LNCAP (cell line): ENCODE measurements at regions not wholly inside any gene's neighbourhood (a gene's known extent, or its start where the extent isn't known, plus 50 kb on each side); places are given as distances from the start of the nearest gene placed in this dataset.

ENCODE experiments used
- TF ChIP-seq, protein P1 (sequence below): fragments of 450-650 bp; IDR thresholded peaks from 2 replicates; pipeline ENCODE4 v1.5.1; 2017; ENCODE audit warnings: mild to moderate bottlenecking

DNA sequence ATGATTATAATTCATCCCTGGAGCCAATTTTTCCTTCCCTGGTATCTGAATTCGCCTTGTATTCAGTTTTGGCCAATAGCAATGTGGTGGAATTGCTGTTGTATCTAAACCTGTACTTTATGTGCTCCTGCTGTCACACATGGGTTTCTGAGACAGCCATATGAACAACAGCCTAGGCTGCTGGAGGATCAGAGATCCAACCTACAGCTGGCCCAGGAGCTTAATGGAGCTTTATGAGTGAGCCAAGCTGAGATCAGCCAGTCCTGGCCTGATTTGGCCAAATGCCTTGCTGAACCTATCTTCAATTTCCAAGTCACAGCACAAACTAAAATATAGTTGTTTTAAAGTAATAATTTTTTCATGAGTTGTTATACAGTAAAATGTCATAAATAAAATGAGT, 1071.5 kb downstream of the PCDH7 start:
- TF ChIP-seq, protein P1, sequence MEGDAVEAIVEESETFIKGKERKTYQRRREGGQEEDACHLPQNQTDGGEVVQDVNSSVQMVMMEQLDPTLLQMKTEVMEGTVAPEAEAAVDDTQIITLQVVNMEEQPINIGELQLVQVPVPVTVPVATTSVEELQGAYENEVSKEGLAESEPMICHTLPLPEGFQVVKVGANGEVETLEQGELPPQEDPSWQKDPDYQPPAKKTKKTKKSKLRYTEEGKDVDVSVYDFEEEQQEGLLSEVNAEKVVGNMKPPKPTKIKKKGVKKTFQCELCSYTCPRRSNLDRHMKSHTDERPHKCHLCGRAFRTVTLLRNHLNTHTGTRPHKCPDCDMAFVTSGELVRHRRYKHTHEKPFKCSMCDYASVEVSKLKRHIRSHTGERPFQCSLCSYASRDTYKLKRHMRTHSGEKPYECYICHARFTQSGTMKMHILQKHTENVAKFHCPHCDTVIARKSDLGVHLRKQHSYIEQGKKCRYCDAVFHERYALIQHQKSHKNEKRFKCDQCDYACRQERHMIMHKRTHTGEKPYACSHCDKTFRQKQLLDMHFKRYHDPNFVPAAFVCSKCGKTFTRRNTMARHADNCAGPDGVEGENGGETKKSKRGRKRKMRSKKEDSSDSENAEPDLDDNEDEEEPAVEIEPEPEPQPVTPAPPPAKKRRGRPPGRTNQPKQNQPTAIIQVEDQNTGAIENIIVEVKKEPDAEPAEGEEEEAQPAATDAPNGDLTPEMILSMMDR: no peak

DNA sequence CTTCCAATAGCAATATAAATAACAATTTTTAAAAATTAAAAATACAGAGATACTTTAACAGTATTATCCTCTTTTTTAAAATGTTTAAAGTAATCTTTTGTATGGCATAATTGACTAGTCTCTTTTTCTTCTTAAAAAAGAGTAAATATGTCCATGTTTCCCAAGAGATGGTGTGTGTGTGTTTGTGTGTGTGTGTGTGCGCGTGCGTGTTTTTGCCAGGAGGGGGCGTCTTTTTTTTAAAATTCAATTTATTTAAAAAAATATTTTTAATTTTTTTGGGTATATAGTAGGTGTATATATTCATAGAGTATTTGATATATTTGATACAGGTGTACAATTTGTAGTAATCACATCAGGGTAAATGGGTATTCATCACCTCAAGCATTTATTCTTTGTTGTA, 1073.7 kb downstream of the PCDH7 start:
- TF ChIP-seq, protein P1: peak; percentile 40; the same call in 1 of the 2 replicates

DNA sequence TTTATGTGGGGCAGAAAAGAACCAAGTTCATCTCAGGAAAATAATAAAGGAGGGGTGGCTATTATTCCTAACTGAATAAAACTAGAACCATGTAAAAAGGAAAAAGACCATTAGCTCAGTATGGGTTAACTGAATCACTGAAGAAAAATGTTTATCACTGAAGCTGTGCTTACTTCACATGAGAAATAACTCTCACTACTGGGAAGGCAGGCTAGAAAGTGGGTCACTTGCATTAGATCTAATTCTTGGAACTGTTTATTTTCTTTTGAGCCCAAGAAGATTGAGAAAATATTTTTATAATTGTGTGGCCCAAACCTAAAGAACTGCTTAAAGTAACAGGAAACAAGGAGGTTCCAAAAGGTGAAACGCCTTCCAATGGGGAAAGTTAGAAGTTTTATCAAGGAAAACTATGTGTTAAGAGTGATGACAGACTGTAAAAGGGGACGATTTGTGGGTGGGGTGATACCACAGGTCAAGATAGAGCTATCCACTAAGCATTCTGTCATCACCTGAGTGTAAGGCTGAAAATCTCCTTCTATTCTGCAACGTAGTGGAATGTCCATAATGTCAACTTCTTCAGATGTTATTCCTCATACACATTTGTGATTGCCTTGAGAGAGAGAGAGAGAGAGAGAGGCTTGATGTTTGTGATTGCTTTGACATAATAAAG, 1083.5 kb downstream of the PCDH7 start:
- TF ChIP-seq, protein P1: no peak

GRCh38 chr4:31807036-31807435, 1086.9 kb downstream of the PCDH7 start:
- TF ChIP-seq, protein P1: no peak

- TF ChIP-seq, protein P1: no peak
Measured at GRCh38 chr4:31844350-31844749, 1124.2 kb downstream of the PCDH7 start.

GRCh38 chr4:31851946-31852345, 1131.8 kb downstream of the PCDH7 start:
- TF ChIP-seq, protein P1: no peak

DNA sequence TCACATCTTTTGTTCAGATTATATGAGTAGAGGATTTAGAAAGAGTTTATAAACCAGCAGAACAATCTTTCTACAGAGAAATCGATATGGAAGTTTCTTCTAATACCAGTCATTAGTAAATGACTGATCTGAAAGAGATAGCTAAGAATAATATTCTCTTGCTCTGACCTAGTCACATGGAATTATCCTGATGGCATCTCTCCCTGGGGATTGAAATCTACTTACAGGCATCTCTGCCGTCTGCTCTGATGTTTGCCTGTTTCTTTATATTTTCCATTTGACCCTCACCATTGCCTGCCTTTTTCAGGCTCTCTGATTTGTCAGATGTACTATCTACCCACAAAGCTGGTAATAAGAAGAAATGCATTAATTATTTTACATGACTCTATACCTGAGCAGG, 1157.3 kb downstream of the PCDH7 start:
- TF ChIP-seq, protein P1: no peak

- TF ChIP-seq, protein P1: no peak
Measured at GRCh38 chr4:31896349-31896748, 1176.2 kb downstream of the PCDH7 start.
